GM21526 (cell line): ENCODE measurements at regions not wholly inside any gene's neighbourhood (a gene's known extent, or its start where the extent isn't known, plus 50 kb on each side); places are given as distances from the start of the nearest gene placed in this dataset.

Experiments
- ATAC-seq: cut with Tn5 transposase; IDR thresholded peaks from one replicate; pipeline ENCODE4 v1.9.1; 2021; ENCODE audit warnings: moderate library complexity; ENCODE audit not compliant: unreplicated experiment, low FRiP score

DNA sequence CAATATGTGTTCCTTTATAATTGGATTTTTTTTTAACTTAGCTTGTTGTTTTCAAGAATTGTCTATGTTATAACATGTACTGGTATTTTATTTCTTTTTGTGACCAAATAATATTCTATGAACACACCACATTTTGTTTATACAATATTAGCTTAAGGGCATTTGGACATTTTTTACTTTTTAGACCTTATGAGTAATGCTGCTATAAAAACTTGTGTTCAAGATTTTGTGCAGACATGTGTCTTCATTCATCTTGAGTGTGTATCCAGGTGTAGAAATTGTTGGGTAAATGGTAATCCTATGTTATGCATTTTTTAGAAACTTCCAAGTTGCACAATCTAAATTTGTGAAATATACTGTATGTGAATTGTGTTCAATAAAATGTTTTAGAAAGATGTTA is 936.7 kb downstream of the CCSER2 start:
- ATAC-seq: no peak

DNA sequence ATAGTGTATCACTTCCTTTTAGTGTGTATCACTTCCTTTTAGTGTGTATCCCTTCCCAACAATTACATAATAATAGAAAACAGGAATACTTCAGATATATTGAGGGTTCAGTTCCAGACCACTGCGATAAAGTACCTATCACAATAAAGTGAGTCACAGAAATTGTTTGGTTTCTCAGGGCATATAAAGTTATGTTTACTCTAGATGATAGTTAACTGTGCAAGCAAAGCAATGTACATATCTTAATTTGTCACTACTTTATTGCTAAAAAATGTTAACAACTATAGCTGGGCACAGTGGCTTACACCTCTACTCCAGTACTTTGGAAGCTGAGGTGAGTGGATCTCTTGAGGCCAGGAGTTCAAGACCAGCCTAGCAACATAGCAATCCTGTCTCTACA is 938.4 kb downstream of the CCSER2 start:
- no peak for ATAC-seq

DNA sequence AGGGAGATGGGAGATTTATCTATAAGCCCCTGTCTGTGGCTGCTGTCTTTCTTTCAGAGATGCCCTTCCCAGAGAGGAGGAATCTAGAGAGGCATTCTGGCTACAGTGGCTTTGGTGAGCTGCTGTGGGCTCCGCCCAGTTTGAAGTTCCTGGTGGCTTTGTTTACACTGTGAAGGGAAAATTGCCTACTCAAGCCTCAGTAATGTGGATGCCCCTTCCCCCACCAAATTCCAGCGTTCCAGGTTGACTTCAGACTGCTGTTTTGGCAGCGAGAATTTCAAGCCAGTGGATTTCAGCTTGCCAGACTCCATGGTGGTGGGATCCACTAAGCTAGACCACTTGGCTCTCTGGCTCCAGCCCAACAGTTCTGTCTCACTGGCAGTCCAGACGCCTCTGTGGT is 951.6 kb downstream of the CCSER2 start:
- no peak for ATAC-seq

DNA sequence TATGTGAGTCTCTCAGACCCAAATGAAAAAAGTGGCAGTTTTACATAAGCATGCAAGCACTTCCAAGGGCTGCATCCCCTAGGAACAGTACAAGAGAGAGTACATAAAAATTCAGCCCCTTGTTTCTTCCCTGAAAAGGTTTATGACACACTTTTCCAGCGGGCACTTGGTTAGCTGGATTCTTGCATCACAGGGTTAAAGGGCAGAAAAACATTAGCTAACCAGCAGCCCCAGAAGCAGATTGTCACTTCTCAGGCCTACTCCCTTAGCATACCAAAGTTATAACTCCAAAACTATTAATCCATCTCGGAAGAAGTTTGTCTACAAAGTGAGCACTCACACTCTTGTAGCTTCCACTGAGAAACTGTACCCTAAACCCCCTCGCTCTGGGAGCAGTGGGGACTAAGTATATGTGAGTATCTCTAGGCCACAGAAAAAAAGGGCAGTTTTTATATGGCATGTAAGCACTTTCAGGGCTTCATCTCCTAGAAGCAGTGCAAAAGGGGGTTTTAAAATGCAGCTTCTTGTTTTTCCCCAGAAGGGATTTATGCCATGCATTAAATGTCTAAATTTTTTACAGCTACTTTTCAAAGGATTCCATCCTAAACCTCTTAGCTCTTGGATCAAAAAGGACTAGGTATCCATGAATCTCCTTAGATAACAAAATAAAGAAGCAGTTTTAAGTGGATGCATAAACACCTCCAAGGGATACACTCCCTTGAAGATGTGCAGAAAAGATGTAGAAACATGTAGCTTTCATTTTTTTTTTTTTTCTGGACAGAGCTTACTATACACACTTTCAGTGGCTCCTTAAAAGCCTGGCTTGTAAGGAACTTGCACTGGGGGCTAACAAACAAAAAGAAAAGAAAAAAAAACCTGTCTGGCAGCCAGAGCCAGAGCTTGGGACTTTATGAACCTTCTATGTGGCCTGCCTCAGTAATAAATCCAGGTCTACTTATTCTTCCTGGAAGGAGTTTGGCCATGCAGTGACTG is 956.7 kb downstream of the CCSER2 start:
- no peak for ATAC-seq

DNA sequence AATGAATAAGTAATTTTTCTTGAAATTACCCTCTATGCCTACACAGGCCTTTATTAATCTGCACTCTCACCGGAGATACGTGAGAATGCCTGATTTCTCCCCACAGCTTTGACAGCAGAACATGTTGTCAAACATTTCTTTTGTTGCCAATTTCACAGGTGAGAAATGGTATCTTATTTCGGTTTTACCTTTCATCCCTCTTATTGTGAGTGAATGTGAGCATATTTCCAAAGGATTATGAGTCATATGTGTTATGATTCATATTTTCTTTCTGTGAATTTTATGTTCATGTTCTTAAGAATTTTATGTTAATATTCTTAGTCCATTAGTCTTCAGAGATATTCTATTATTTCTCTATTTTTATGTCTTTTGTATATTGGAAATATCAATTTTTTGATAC is 965.1 kb downstream of the CCSER2 start:
- ATAC-seq: no peak

DNA sequence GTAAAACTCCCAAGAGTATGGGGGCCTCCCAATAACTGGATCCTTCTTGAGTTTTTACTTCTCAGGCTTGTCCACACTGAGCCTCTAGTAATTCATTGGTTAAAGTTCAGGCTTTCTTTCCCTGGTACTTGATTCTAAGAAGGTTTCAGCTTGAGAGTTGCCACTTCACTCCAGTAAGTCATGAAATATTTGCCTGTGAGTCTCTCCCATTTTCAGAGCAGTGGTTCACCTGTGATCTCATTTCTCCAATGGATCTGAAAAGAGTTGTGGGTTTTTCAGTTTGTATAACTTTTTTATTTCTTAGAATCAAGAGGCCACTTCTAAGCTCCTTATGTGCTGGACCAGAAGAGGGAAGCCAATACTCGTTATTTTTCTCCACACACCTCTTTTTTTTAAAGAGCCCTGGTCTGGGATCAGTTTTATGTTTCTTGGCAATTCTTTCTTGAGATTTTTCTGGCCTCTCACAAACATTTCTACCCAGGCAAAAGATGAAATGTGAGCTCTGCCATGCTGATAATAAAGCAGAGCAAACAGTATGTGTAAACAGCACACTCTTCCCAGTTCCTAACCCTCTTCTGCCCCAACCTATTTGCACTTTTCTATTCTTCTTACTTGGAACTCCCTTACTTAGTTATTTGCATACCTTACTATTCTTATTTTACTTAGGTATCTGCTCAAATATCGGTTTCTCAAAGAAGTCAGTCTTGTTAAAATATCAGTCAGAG is 983.4 kb downstream of the CCSER2 start:
- no peak for ATAC-seq

DNA sequence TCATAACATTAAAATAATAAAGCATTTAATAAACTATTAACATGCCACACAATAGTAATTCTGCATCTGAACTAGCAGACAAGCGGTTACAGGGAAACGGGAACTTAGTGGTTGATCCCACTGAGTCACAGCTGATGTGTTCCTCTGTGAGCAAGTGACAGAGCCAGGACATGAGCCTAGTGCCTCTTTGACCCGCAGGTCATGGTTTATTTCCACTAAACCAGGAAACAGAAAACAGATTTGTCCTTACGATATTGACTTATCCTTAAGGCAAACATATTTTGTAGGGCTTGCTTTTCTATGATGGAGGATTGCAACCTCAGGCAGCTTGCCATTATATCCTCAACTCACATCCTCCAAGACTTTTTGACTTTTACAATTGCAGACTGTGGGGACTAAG is 987.3 kb downstream of the CCSER2 start:
- no peak for ATAC-seq

DNA sequence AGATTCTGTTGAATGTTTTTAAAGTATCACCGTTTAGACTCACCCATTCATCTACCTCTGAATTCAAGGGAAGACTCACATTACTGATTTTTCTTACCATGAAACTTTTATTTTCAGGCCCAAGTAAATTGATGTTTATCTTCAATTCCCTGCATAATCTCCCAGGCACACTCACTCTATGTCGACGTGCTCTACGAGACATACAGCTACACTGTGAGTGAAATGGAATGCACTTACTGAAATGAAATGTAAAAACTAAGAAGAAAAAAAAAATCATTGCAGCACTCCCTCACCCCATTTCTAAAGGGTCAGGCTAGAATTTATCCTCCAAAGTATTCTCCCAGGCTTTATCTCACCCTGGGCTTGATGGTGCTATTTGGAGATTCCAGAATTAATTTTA is 987.9 kb downstream of the CCSER2 start:
- no peak for ATAC-seq

DNA sequence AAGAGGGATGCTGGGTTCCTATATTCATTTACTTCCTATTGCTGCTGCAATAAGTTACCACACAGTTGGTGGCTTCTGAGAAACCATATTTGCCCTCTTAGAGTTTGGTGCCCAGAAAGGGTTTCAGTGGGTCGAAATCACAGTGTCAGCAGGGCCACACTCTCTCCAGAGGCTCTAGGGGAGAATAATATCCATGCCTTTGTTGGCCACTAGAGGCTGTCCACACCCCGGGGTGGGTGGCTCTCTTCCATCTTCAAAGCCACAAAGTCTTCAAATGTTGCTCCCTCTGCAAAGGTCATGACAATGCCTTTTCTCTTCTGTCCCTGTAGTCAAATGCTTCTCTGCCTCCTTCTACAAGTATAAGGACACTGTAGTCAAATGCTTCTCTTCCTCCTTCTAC is 989.4 kb downstream of the CCSER2 start:
- no peak for ATAC-seq

DNA sequence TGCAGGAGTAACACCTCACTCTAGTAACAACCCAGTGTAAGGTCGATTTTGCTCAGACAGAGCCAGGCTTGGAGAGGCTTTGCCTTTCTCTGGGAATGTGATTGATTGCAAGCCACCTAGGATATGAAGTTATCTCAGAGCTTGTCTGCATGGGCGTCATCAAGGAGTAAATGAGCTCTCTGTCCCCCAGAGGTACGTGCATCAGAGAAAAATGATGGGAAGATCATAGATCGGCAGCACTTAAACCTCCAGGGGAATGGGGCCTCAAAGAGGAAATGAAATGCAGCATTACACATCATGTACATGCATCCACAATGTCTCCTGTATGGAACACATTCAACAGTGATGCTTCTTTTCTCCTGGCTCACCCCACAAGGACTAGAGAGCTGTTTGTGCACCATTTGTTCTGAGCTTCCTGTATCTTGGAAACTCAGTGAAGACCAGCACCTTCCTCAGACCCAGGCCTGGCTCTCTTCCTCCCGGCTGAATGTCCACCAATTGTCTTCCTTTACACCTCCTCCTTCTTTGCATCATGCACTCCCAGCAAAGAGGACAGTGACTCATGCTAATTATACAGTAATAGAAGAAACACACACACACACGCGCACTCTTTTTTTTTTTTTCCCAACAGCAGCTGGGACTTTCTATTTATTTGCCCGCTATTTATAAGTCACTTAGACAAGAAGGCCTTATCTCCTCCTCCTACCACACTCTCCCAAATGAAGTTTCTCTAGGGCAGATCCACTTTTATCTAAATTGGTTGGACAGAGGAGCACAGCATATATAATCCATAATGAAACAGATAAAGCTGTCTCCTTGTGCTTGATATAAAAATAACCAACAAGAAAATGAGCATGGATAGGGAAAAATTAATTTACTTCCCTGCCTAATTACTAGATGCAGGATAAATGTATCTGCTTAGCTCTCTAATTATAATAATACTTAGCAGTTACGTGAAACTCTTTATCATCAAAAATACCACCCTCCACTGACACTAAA is 990.7 kb downstream of the CCSER2 start:
- no peak for ATAC-seq

DNA sequence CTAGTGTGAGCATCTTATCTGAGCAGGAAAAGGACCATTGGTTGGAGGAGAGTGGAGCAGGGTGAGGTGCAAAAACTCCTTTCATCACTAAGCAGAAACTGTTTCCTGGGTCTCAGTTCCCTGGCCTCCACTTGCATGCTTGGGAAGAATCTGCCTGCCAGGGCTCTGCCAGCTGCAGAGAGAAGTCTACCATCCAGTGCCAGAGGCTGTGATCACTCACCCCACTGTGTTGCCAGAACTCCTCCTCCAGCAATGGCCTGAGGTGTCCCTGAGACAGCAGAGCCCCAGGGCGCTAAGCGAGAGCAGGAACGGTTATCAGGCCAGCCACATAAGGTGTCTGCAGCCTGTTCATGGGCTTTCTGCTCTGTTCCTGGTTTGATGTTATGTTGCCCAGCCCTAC is 991.4 kb downstream of the CCSER2 start:
- ATAC-seq: no peak

DNA sequence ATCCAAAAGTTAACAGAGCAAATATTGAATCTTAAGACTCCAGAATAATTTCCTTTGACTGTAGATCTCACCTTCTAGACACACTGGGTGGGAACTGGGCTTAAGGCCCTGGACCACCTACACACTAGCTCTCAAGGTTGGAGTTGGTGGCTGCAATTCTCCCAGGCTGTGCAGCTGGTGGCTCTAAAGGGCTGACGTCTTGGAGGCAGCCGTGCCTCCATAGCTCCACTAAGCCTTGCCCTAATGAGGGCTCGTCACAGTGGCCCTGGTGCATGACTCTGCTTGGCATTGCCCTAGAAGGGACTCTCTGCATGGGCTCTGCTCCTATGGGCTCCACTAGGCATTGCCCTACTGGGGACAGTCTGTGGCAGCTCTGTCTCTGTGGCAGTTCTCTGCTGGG is 1005.2 kb downstream of the CCSER2 start:
- no peak for ATAC-seq

DNA sequence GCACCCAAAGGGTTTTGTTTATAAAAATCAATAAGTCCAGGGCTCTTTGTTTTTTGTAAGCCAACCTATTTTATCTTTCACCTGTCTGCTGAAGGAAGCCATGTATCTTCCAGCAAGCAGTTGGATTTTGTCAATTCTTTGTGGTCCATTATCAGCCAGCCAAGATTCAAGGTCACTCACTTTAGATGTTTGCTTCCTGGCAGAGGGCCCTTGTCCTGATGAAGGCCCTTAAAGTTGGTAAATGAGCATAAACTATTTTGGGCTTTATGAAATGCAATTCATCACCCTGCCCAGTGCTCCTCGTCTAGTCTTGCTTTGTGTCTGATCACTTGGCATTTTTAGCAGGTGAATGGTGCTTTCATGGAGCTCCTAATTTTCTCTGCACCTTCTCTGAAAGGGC is 1004.2 kb downstream of the GRID1 start:
- no peak for ATAC-seq

DNA sequence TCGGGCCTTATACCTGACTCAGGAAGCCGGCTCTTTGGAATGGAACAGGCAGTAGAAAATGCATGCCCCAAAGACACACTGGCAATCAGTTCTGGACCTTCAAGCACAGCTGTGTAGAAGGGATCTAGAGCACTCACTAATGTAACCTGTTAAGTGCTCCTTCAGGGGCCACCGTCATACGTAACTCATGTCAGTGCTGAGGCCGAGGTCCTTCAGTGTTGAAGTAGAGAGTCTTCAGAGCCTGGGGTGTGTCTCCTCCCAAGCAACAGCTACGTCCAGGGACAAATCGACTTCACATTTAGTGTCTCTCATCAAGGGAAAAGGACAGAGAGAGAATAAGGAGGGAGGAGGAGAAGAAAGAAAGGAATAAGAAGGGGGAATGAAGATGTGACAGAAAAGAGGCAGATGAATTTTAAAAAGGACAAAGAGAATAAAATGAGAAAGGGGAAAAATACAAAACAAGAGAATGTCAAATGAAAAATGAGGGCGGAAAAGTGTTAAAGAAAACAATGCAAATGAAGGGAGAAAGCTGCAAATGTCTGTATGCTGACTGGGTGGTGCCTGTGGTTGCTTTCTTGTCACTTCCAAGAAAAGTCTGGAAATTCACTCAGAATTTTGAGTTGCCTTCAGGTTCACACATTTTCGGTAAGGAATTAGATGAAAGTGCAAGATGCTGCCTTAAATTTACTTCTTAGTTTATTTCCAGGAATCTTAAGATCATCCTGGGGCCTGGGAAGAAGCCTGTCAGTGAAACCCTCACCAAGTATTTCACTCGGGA is 989.4 kb downstream of the GRID1 start:
- ATAC-seq: no peak

DNA sequence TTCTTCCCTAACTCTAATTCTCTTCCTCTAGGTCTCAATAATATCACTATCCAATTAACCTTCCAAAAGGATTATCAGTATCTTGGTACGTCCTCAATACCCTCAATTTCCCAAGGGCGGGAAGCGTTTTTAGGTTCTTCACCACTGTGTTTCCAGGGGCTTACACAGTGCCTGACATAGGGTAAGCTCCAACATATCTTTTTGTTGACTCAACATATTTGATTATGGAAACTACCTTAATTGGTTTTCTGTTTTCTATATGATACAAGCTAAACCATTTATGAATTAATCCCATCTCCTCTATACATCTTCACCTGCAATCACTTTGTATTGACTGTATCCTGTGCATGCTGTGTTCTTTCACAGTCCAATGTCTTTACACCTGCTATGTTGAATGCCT is 987.3 kb downstream of the GRID1 start:
- ATAC-seq: no peak

DNA sequence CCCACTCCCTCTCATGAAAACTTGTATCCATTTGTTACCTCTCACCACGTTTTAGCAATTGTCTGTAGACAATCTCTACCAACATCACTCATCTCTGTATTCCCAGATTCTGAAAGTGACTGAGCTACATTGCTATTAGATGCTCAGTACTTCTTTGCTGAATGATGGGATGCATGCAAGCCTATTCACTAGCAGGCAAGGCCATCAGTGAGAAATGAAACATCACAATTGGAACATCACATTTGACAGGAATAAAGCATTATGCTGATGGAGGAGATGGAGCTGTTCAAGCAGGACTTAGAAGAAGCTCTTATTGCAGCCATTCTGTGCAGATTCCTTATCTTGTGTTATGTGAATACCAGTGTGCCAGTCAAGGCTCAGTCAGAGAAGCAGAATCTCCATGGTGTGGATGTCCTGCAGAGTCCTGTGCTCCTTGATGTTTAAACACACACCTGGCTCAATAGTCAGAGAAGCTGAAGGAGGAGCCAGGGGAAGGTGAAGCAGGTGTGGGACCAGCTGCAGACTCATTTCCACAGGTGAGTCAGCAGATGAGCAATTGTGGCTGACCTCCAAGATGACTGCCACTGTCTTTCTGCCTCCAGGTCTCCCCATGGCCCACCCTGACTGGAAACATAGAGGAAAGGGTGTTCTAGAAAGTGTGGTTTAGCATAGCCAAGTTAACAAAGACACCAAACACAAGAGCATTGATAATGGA is 965.5 kb downstream of the GRID1 start:
- ATAC-seq: no peak

DNA sequence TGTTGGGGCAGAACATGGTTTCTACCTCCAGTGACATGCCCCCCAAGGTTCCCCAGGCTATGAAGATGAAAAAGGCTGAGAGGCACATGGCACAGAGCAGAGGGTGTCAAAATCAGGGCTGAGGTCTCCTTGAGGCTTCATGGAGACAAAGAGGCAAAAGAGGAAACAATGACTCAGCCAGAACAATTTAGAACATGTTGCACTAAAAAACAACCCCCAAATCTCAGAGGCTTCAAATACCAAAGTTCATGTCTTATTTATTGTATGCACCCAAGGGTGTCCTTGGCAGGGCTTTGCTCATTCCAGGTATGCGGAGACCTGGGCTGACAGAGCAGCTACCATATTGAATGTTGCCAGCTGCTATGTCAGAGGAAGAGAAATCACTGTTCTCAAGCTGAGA is 964.1 kb downstream of the GRID1 start:
- ATAC-seq: no peak

DNA sequence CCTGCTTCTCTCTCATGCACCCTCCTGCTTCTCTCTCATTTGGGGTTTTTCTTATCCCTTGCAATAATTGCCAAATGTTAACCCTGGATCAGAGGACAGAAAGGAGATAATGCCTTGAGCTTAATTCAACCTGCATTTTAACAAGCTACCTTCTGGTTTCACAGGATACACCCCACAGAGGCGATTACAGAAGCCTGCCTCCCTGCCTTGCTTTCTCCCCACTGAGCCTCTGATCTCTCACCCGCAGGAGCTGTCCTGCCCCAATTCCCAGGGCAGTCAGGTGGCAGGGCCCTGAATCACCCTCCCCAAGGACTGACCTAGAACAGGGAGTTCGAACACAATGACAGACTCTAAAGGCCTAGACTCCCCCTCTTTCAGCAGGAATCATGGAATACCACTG is 959.5 kb downstream of the GRID1 start:
- ATAC-seq: no peak

DNA sequence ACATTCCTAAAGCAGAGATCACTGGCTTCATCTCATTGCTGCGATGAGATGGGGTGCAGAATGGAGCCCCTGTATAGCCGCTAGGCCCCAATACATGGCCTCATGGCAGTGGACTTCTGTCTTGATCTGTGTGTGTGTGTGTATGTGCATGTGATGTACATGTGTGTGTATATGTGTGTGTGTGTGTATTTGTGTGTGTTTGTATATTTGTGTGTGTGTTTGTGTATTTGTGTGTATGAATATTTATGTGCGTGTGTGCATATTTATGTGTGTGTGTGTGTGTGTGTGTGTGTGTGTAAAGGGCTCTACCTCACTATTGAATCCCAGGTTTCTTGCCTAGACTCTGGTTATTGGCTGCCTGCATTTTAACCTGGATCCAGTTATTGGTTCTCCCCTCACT is 958.2 kb downstream of the GRID1 start:
- no peak for ATAC-seq
